ENCODE measurements at regions not wholly inside any gene's neighbourhood (a gene's known extent, or its start where the extent isn't known, plus 50 kb on each side); places are given as distances from the start of the nearest gene placed in this dataset.

DNA sequence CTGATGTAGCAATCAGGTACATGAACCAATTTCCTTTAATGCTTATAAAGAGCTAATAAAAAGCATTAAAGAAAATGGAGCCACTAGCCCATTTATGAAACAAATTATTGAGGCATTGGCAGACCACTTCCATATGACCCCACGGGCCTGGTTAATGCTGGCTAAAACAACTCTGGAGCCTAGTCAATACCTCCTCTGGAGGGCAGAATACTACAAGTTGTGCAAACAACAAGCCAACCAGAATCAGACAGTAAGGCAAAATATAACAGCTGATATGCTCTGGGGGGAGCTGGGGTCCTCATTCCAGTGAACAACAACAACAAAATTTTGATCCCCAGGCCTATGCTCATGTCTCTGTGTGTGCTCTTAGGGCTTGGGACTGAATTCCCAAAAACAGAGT, 212.3 kb downstream of the RPS4Y2 start:
- CTCF ChIA-PET (ENCODE audit: partially characterized antibody) = interaction anchor here (0.7 to 3.4 kb wide), 6 partner anchors 9 to 294 kb away, joined by 3 to 25 read pairs (median 4); no protein-coding TSS in a partner anchor
- H3K27ac ChIP-seq (ENCODE audit: low read depth, low read length) = no peak overlapping the region
- no peaks in the 10 kb centered on the region for H3K27me3 ChIP-seq (ENCODE audit: insufficient read depth, low read length)
- H3K4me1 ChIP-seq (ENCODE audit: insufficient read depth, low read length) = no peaks in the 10 kb centered on the region
- Mint-ChIP-seq H3K36me3 (no peaks in the 10 kb centered on the region), H3K4me1 (no peaks in the 10 kb centered on the region), H3K27me3 (no peaks in the 10 kb centered on the region), H3K27ac (no peak overlapping the region), H3K9me3 (no peaks in the 10 kb centered on the region), H3K4me3 (no peak overlapping the region)
- intact Hi-C loops (cut with micrococcal nuclease) = loop anchor here (1.0 to 10.0 kb wide), 4 partner anchors 213 to 393 kb away; partner anchors contain the start of gene EIF1AY
- no peak for DNase-seq
- POLR2A ChIA-PET (ENCODE audit: partially characterized antibody) = interaction anchor here (1.6 kb wide), 1 partner anchor 213 kb away, joined by 3 read pairs; no protein-coding TSS in a partner anchor
- H3K36me3 ChIP-seq (ENCODE audit: insufficient read depth, low read length) = no peaks in the 10 kb centered on the region
- H3K9me3 ChIP-seq (ENCODE audit: control insufficient read depth in 1 of 2, low read length in 2 of 2) = no peaks in the 10 kb centered on the region
- no peak overlapping the region for H3K4me3 ChIP-seq (ENCODE audit: low read length in 2 of 2)

- POLR2A ChIA-PET (ENCODE audit: partially characterized antibody) = no interaction called here
- Histone ChIP-seq H3K4me3 (ENCODE audit: low read length in 2 of 2) (no peak overlapping the region), H3K27ac (ENCODE audit: low read depth, low read length) (no peak overlapping the region), H3K36me3 (ENCODE audit: insufficient read depth, low read length) (no peaks in the 10 kb centered on the region), H3K9me3 (ENCODE audit: control insufficient read depth in 1 of 2, low read length in 2 of 2) (no peaks in the 10 kb centered on the region), H3K27me3 (ENCODE audit: insufficient read depth, low read length) (no peaks in the 10 kb centered on the region), H3K4me1 (ENCODE audit: insufficient read depth, low read length) (no peaks in the 10 kb centered on the region)
- H3K4me3 Mint-ChIP-seq = no peak overlapping the region
- intact Hi-C loops (cut with micrococcal nuclease) = no loop called here
- peaks cover 0 to 2% (median 0%) of the 10 kb centered on the region in 4 donors for H3K4me1 Mint-ChIP-seq
- no peaks in the 10 kb centered on the region for H3K9me3 Mint-ChIP-seq
- H3K27me3 Mint-ChIP-seq = no peaks in the 10 kb centered on the region
- no peak for DNase-seq
- no peaks in the 10 kb centered on the region for H3K36me3 Mint-ChIP-seq
- CTCF ChIA-PET (ENCODE audit: partially characterized antibody) = no interaction called here
- H3K27ac Mint-ChIP-seq = no peak overlapping the region
These were observed 215.5 kb downstream of the RPS4Y2 start for GRCh38 chrY:20971371-20971770.

DNA sequence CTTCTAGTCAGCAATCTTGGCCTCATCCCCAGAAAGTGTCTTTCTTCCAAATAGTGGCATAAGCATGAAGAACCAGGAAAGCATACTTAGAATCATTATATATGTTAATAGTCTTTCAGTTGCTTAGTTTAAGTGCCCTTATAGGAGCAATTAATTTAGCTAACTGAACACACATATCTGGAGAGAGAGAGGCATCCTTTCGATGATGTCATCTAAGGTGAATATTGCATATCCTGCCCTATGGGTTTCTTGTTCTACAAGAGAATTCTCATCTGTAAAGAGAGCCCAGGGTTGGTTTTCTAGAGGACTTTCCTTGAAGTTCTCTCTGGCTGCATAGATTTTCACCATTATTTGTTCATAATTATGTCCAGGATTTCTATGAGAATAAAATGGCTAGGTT, 230.1 kb downstream of the RPS4Y2 start:
- no peak overlapping the region for H3K4me3 ChIP-seq (ENCODE audit: low read length in 2 of 2)
- H3K4me1 ChIP-seq (ENCODE audit: insufficient read depth, low read length) = peaks cover 11% of the 10 kb centered on the region
- H3K27me3 ChIP-seq (ENCODE audit: insufficient read depth, low read length) = no peaks in the 10 kb centered on the region
- H3K36me3 Mint-ChIP-seq = no peaks in the 10 kb centered on the region
- H3K27ac ChIP-seq (ENCODE audit: low read depth, low read length) = no peak overlapping the region
- no peaks in the 10 kb centered on the region for H3K27me3 Mint-ChIP-seq
- ChIA-PET POLR2A (ENCODE audit: partially characterized antibody) (no interaction called here), CTCF (ENCODE audit: partially characterized antibody) (no interaction called here)
- DNase-seq = no peak
- intact Hi-C loops (cut with micrococcal nuclease) = no loop called here
- H3K27ac Mint-ChIP-seq = no peak overlapping the region
- H3K4me1 Mint-ChIP-seq = peaks cover 0 to 20% (median 4%) of the 10 kb centered on the region in 4 donors
- no peak overlapping the region for H3K4me3 Mint-ChIP-seq
- no peaks in the 10 kb centered on the region for H3K9me3 Mint-ChIP-seq
- H3K36me3 ChIP-seq (ENCODE audit: insufficient read depth, low read length) = no peaks in the 10 kb centered on the region
- no peaks in the 10 kb centered on the region for H3K9me3 ChIP-seq (ENCODE audit: control insufficient read depth in 1 of 2, low read length in 2 of 2)

GRCh38 chrY:20990123-20990522, 234.2 kb downstream of the RPS4Y2 start:
- Histone ChIP-seq H3K27ac (ENCODE audit: low read depth, low read length) (no peak overlapping the region), H3K9me3 (ENCODE audit: control insufficient read depth in 1 of 2, low read length in 2 of 2) (no peaks in the 10 kb centered on the region), H3K27me3 (ENCODE audit: insufficient read depth, low read length) (no peaks in the 10 kb centered on the region), H3K36me3 (ENCODE audit: insufficient read depth, low read length) (no peaks in the 10 kb centered on the region), H3K4me1 (ENCODE audit: insufficient read depth, low read length) (peaks cover 19% of the 10 kb centered on the region), H3K4me3 (ENCODE audit: low read length in 2 of 2) (no peak overlapping the region)
- DNase-seq = no peak
- Mint-ChIP-seq H3K36me3 (no peaks in the 10 kb centered on the region), H3K4me3 (peak overlapping the region in 1 of 8 donors; percentile 89), H3K4me1 (peaks cover 0 to 31% (median 6%) of the 10 kb centered on the region in 4 donors), H3K27ac (peak overlapping the region in 2 of 7 donors; percentile 13 to 82), H3K9me3 (no peaks in the 10 kb centered on the region), H3K27me3 (no peaks in the 10 kb centered on the region)
- intact Hi-C loops (cut with micrococcal nuclease) = loop anchor here (2.0 kb wide), 1 partner anchor 45 kb away; no protein-coding TSS in a partner anchor
- ChIA-PET POLR2A (ENCODE audit: partially characterized antibody) (no interaction called here), CTCF (ENCODE audit: partially characterized antibody) (interaction anchor here (1.3 kb wide), 1 partner anchor 22 kb away, joined by 4 read pairs; no protein-coding TSS in a partner anchor)

- Histone ChIP-seq H3K4me1 (ENCODE audit: insufficient read depth, low read length) (peaks cover 19% of the 10 kb centered on the region), H3K27ac (ENCODE audit: low read depth, low read length) (peak overlapping the region; percentile 15), H3K27me3 (ENCODE audit: insufficient read depth, low read length) (no peaks in the 10 kb centered on the region), H3K36me3 (ENCODE audit: insufficient read depth, low read length) (no peaks in the 10 kb centered on the region), H3K4me3 (ENCODE audit: low read length in 2 of 2) (peak overlapping the region in 1 of 2 donors; percentile 36), H3K9me3 (ENCODE audit: control insufficient read depth in 1 of 2, low read length in 2 of 2) (no peaks in the 10 kb centered on the region)
- Mint-ChIP-seq H3K4me1 (peaks cover 0 to 31% (median 6%) of the 10 kb centered on the region in 4 donors), H3K9me3 (no peaks in the 10 kb centered on the region), H3K4me3 (peak overlapping the region in 2 of 8 donors; percentile 76 to 89), H3K36me3 (no peaks in the 10 kb centered on the region), H3K27me3 (no peaks in the 10 kb centered on the region), H3K27ac (peak overlapping the region in 2 of 7 donors; percentile 82 to 91)
- CTCF ChIA-PET (ENCODE audit: partially characterized antibody) = interaction anchor here (1.3 kb wide), 1 partner anchor 23 kb away, joined by 4 read pairs; no protein-coding TSS in a partner anchor
- intact Hi-C loops (cut with micrococcal nuclease) = loop anchor here (2.0 kb wide), 1 partner anchor 44 kb away; no protein-coding TSS in a partner anchor
- POLR2A ChIA-PET (ENCODE audit: partially characterized antibody) = interaction anchor here (0.7 to 1.5 kb wide), 4 partner anchors 9 to 263 kb away, joined by 3 to 7 read pairs (median 4); no protein-coding TSS in a partner anchor
- DNase-seq = no peak
These were observed 235.1 kb downstream of the RPS4Y2 start for GRCh38 chrY:20990869-20991548.

DNA sequence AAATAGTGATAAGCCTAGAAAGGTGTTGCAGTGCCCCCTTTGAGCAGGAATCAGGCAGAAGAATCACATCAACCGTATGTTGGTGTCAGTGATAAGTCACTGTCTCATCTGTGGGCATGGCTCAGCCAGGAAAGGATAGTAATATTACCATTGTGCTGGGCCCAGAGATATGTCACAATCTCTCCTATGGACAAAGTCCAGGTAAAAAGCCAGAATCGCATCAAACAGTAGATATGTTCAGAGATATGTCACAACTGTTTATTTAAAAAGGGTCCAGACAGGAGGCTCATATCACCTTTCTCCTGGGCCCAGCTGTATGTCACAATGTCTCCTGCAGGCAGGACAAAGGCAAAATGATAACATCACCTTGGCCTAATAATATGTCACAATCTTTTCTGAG, 241.4 kb downstream of the RPS4Y2 start:
- Histone ChIP-seq H3K27me3 (ENCODE audit: insufficient read depth, low read length) (no peaks in the 10 kb centered on the region), H3K4me1 (ENCODE audit: insufficient read depth, low read length) (no peaks in the 10 kb centered on the region), H3K9me3 (ENCODE audit: control insufficient read depth in 1 of 2, low read length in 2 of 2) (no peaks in the 10 kb centered on the region), H3K27ac (ENCODE audit: low read depth, low read length) (no peak overlapping the region), H3K4me3 (ENCODE audit: low read length in 2 of 2) (no peak overlapping the region), H3K36me3 (ENCODE audit: insufficient read depth, low read length) (no peaks in the 10 kb centered on the region)
- intact Hi-C loops (cut with micrococcal nuclease) = no loop called here
- ChIA-PET CTCF (ENCODE audit: partially characterized antibody) (no interaction called here), POLR2A (ENCODE audit: partially characterized antibody) (no interaction called here)
- Mint-ChIP-seq H3K9me3 (no peaks in the 10 kb centered on the region), H3K4me1 (peaks cover 0 to 2% (median 0%) of the 10 kb centered on the region in 4 donors), H3K27ac (no peak overlapping the region), H3K4me3 (no peak overlapping the region), H3K36me3 (no peaks in the 10 kb centered on the region), H3K27me3 (no peaks in the 10 kb centered on the region)
- DNase-seq = no peak

DNA sequence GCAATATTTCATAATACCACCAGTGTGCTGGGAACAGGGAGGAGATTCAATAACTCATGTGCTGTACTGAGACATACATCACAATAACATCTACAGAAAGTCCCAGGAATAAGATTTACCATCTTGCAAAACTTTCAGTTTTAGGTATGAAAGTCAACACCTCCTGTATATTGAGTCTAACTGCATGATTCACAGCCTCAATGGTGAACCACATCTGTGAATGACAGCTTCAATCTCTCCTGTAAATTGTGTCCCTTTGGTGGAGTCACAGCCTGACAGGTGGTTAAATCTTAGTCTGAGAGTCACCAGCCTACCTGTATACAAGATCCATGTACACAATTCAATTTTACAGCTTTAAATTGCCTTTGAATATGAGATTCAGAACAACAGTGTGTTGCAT, 242.1 kb downstream of the RPS4Y2 start:
- ChIA-PET POLR2A (ENCODE audit: partially characterized antibody) (no interaction called here), CTCF (ENCODE audit: partially characterized antibody) (no interaction called here)
- intact Hi-C loops (cut with micrococcal nuclease) = no loop called here
- Mint-ChIP-seq H3K9me3 (no peaks in the 10 kb centered on the region), H3K27me3 (no peaks in the 10 kb centered on the region), H3K4me3 (no peak overlapping the region), H3K4me1 (peaks cover 0 to 2% (median 0%) of the 10 kb centered on the region in 4 donors), H3K27ac (no peak overlapping the region), H3K36me3 (no peaks in the 10 kb centered on the region)
- Histone ChIP-seq H3K9me3 (ENCODE audit: control insufficient read depth in 1 of 2, low read length in 2 of 2) (no peaks in the 10 kb centered on the region), H3K4me3 (ENCODE audit: low read length in 2 of 2) (no peak overlapping the region), H3K4me1 (ENCODE audit: insufficient read depth, low read length) (no peaks in the 10 kb centered on the region), H3K27ac (ENCODE audit: low read depth, low read length) (no peak overlapping the region), H3K27me3 (ENCODE audit: insufficient read depth, low read length) (no peaks in the 10 kb centered on the region), H3K36me3 (ENCODE audit: insufficient read depth, low read length) (no peaks in the 10 kb centered on the region)
- DNase-seq = no peak
